GM20431 (cell line): ENCODE measurements at regions not wholly inside any gene's neighbourhood (a gene's known extent, or its start where the extent isn't known, plus 50 kb on each side); places are given as distances from the start of the nearest gene placed in this dataset.
"Not testable (repeated sequence)": the region's sequence is repeated elsewhere in the genome, so short reads cannot be mapped to it uniquely, and the experiment has no call there.

Experiments
- in situ Hi-C: fragments of 300-500 bp; cut with MseI, MboI; formaldehyde crosslinking; loops from one replicate; pipeline ENCODE4 v1.15.0; 2020; ENCODE audit warnings: low sequenced_read_pairs; ENCODE audit not compliant: unreplicated experiment

DNA sequence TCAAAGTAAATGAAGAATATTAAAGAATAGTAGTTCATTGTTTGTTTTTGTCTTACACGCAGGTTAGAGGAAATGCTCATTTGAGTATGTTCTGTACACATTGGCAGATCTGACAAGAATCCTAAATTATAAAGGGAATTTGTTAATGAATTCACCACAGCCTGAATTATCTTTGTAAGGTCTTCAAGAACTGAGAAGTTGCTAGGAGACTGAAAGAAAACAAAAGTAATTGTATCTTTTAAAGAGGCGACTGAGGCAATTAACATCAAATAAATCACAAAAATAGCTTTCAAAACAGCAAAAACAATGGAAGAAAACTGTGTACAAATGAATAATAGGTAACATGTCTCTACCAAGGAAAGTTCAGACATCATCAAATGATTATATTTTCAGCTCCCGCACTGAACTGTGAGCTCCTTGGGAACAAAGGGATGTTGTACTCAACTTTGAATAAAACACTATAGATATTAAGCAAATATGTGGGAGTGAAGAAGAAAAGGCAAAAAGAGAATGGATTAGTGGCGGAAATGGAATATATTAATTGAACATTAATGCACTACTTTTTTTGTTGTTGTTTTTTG, 51.7 kb upstream of the ATIC start:
- in situ Hi-C loops, result loop anchor here (25.0 kb wide), 1 partner anchor 298 kb away; no protein-coding TSS in a partner anchor

DNA sequence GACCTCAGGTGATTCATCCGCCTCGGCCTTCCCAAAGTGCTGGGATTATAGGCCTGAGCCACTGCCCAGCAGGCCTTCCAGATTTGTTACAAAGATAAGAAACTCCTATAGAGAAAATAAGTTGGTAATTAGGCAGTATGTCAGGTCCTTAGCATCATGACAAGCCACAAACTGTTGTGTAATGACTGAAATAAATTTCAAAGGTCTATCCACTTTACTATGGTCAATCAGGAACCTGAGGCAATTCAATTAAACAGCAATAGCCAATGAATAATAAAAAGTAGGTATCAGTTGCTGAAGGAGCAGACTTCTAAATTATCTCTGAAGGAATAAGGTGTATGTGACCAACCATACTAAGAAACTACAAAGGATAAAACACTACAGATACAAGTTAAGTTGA, 62.4 kb upstream of the ATIC start:
- in situ Hi-C loops, result no loop called here

DNA sequence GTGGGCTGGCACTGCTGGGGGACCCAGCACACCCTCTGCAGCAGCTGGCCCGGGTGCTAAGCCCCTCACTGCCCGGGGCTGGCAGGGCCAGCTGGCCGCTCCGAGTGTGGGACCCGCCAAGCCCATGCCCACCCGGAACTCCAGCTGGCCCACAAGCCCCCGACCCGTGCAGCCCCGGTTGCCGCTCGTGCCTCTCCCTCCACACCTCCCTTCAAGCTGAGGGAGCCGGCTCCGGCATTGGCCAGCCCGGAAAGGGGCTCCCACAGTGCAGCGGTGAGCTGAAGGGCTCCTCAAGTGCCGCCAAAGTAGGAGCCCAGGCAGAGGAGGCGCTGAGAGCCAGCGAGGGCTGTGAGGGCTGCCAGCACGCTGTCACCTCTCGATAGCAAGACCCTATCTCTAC, 65.9 kb upstream of the ATIC start:
- in situ Hi-C loops, result not testable (repeated sequence)

DNA sequence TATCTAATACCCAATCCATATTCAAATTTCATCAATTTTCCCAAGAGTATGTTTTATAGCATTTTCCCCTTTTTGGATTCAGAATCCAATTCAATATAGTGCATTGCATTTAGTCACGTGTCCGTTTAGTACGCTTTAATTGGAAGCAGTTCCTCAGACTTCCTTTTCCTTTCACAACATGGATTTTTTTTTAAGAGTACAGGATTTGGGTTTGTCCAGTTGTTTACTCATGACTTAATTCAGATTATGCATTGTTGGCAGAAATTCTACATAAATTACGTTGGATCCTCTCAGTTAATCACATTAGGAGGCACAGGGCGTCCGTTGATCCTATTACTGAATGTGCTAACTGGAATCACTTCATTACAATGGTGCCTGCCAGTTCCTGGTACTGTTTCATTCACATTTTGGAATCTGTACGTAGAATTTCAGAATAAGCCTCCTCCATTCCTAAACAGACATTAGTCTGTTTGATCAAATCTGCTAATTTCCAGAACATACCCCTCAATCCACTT, 70.0 kb upstream of the ATIC start:
- in situ Hi-C loops, result no loop called here

DNA sequence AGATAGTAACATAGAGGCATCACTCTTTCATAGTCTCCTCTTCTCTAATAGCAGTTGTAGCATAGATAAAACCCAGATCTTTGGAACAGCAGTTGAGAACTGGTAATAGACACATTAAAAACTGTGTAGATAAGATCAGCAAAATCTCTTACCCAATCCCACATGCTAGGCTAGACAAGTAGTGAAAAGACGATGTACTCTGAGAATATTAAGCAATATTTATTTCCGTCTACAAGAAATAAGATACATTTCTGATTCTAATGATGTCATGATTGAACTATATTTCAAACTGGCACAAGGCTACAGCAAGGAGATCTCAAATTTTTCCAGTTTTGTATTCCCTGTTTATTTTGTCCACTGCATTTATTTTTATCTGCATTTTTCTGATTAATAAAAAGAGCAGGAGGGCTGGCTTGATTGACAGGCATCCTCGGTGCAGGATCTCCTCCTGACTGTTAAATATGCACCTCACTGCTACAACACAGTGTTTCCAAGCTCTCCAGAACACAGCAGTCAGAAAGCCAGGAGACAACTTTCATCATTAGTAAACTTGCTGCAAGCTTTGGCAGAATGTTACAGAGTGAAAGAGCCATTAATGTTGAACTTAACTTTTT, 73.3 kb upstream of the ATIC start:
- in situ Hi-C loops, result no loop called here

DNA sequence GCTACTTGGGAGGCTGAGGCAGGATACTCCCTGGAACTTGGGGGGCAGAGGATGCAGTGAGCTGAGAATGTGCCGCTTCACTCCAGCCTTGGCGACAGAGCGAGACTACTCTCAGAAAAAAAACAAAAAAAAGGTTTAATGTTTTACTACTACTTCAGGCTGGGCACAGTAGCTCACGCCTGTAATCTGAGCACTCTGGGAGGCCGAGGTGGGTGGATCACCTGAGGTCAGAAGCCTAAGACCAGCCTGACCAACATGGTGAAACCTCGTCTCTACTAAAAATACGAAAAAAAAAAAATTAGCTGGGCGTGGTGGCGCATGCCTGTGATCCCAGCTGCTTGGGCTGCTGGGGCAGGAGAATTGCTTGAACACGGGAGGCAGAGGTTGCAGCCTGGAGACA, 75.7 kb upstream of the ATIC start:
- in situ Hi-C loops, result no loop called here

DNA sequence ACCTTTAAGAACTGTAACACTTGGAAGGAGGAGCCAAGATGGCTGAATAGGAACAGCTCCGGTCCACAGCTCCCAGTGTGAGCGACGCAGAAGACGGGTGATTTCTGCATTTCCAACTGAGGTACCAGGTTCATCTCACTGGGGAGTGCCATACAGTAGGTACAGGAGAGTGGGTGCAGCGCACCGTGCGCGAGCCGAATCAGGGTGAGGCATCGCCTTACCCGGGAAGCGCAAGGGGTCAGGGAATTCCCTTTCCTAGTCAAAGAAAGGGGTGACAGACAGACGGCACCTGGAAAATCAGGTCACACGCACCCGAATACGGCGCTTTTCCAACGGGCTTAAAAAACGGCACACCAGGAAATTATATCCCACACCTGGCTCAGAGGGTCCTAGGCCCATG, 81.8 kb upstream of the ABCA12 start:
- in situ Hi-C loops, result not testable (repeated sequence)

DNA sequence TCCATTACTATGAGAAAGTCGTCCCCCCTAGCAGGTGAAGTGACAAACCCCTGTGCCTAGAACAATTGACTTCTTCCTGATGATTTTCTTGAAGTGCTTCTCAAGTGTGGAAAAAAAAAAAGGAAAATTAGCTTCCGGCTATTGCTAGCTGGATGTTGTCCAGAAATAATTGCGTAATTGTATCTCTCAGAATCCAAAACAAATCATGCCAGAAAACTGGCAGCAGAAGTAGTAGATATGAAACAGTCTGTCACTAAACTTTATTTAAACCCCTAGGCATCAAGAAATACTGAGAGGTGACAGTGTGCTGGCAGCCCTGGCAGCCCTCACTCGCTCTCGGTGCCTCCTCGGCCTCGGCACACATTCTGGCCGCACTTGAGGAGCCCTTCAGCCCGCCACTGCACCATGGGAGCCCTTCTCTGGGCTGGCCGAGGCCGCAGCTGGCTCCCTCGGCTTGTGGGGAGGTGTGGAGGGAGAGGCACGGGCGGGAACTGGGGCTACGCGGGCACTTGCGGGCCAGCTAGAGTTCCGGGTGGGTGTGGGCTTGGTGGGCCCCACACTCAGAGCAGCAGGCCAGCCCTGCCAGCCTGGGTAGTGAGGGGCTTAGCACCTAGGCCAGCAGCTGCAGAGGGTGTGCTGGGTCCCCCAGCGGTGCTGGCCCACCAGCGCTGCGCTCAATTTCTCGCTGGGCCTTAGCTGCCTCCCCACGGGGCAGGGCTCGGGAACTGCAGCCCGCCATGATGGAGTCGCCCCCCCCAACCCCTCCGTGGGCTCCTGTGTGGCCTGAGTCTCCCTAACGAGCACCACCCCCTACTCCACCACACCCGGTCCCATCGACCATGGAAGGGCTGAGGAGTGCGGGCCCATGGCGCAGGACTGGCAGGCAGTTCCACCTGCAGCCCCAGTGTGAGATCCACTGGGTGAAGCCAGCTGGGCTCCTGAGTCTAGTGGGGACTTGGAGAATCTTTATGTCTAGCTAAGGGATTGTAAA, 80.5 kb upstream of the ABCA12 start:
- in situ Hi-C loops, result no loop called here

DNA sequence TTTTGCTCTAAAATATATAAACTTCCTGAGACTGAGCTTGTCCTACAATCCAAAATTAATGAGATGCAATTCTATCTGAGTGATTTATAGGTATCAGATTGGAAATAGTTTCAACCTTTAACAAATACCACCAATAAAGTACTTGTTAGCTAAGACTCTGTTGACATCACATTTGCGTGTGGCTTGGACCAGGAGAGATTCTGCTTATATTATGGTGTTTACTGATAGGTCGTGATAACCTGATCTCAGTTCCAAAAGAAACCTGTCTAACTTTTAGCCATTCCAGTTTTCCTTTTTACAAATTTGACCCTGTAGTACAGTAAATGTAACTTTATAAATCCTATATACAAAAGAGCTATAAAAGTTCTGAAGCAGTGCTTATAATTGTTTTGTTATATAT, 78.4 kb upstream of the ABCA12 start:
- in situ Hi-C loops, result no loop called here

DNA sequence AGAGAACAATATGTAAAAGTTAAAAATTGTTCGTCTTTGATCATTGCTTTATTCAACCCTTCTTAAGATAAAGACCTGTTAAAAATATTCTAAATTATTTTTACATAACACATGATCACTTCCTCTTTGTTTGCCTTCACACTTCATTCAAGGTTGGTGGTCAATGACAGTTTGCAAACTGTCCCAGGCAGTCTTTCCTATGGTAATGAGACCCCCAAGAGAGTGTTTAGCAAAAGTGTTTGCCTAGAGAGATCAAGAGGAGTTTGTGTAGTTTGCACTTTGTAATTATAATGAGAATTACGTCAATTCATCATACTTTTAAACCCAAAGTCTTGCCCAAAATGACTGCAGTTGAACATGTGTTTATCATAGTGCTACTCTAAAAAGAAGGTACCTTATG, 77.2 kb upstream of the ABCA12 start:
- in situ Hi-C loops, result no loop called here

DNA sequence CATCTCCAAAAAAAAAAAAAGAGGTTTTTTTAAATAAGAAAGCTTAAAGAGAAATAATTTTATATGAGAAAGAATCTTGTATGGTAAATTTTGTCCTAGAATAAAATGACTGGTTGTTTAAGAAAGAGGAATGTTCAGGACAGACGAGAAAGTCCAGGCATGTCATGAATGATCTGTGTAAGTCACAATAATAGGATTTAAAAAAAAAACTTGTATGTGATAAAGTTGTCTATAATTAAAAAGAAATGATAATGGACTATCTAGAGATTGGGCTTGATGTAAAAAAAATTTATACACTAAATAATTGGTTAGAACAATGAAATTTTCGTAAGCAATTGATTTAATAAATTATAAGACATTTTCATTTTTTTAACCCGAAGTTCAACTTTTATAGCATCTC, 71.7 kb upstream of the ABCA12 start:
- in situ Hi-C loops, result no loop called here

DNA sequence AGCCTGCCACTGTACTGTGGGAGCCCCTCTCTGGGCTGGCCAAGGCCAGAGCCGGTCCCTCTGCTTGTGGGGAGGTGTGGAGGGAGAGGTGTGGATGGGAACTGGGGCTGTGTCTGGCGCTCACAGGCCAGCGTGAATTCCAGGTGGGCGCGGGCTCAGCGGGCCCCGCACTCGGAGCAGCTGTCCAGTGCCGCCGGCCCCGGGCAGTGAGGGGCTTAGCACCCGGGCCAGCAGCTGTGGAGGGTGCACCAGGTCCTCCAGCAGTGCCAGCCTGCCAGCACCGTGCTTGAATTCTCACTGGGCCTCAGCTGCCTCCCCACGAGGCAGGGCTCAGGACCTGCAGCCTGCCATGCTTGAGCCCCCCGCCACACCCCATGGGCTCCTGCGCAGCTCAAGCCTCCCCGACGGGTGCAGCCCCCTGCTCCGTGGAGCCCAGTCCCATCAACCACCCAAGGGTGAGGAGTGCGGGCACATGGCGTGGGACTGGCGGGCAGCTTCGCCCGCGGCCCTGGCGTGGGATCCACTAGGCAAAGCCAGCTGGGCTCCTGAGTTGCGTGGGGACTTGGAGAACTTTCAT, 69.5 kb upstream of the ABCA12 start:
- in situ Hi-C loops, result no loop called here

DNA sequence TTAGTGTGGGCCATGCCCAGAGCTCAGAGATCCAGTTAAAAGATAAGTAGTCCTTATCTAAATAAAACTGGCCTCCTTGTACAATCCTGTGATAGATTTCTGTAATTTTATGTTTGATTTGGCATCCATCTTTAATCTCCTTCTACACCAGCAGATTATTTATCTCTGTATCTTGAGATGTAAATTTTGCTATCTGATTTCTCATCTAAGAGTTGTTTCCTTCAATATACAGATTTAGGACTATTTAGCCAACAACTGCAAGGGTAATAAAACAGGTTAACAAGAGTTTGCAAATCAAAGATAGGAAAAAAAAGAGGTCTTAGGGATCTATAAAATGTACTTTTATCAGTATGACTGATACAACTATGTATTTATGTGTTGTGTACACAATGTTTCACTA, 68.6 kb upstream of the ABCA12 start:
- in situ Hi-C loops, result no loop called here

DNA sequence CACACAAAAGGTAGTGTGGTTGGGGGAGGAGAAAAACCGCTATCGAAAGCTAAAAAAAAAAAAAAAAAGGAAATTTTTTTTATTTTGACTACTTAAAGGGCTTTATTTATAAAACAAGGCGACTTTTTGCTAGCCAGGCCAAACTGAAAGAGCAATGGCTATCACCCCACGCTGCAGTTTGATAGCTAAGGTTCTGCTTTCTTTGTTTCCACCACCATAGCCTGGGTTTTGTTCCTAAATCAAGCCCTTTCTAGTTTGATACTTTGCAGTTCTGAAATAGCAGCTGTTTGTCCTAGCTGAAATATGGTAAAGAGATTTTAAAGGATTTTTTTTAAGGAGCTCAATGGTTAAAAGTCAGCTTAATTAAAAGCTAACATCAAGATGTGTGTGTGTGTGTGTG, 67.4 kb upstream of the ABCA12 start:
- in situ Hi-C loops, result no loop called here

DNA sequence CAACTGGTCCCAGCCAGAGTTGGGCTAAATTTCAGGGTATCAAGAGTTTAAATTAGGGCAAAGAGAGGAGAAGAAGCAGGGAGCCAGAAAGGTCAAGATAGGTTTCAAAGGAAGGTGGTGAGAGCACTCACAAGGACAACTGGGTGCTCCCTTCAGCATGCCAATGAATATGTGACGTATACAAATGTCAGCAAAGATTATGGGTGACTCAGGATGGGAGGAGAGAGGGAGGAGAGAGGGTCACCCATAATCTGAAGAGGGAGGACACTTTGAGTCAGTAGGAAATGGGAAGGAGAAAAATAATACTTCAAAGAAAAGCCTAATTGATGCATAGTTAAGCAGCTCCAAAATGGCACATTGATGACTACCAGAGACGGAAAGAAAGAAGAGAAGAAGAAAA, 53.1 kb upstream of the ABCA12 start:
- in situ Hi-C loops, result no loop called here

DNA sequence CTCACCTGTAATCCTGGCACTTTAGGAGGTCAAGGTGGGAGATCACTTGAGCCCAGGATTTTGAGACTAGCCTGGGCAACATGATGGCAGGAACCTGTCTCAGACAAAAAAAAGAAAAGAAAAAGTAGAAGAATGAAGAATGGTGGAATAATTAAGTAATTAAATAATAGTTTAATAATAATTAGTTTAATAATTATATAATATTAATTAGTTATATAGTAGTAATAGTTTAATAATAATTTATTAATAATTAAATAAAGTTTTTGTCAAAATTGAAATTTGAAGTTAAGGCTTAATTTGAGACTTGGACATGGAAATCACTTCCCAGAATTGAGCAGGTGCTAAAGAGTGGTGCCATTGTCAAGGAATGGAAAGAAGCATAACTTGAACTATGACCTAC, 52.2 kb upstream of the ABCA12 start:
- in situ Hi-C loops, result no loop called here

DNA sequence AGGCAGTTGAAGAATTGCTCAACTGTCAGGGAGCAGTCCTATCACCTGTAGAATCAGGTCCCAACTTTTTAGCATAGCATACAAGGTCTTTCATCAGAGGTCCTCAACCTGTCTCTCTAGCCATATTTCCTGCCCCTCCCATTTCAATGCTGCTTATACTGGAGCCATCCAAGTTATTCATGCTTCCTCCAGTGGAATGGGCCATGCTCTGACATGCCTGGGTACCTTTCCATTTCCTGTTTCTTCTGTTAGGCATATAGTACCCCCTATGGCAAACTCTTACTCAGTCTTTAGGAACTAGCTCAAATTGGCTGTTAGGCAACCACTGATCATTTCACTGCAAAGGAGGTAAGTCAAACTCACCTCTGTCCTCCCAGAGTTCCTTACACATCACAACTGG, 51.0 kb upstream of the ABCA12 start:
- in situ Hi-C loops, result no loop called here
